GM13976 (cell line): ENCODE measurements at regions not wholly inside any gene's neighbourhood (a gene's known extent, or its start where the extent isn't known, plus 50 kb on each side); places are given as distances from the start of the nearest gene placed in this dataset.

Experiments used
- DNase-seq: peaks from one replicate; pipeline ENCODE4 v3.0.0; 2012; ENCODE audit warnings: low spot score
- in situ Hi-C: fragments of 300-500 bp; cut with MboI; formaldehyde crosslinking; loops from one replicate; pipeline ENCODE4 v1.12.0; 2022; ENCODE audit warnings: low sequenced_read_pairs, mixed read lengths, inconsistent platforms; ENCODE audit not compliant: unreplicated experiment
- TF ChIP-seq, protein P1 (sequence below): IDR thresholded peaks from 2 replicates; pipeline ENCODE4 v1.5.1; 2012; ENCODE audit warnings: borderline replicate concordance, mild to moderate bottlenecking; ENCODE audit not compliant: insufficient read depth; ENCODE audit errors: extremely low read depth, missing control alignments, control extremely low read depth

DNA sequence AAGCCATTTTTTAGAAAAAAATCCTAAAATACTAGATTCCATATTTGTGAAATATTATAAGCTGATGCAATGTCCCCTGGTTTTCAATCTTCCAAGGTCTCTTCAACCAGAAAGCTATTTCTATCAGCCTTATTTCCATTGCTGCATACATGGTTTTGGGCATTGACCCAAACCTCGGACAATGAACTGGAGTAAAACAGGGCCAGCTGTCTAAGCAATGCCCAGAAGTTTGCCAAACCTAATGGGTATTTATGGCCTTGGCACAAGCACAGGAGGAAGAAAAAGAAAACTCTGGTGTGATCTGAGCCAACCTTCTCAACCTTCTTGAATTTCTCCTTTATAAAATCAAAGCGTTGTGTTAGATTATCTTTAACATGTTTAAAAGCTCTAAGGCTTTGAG is 402.3 kb downstream of the DNAJB9 start:
- no peak for DNase-seq
- TF ChIP-seq, protein P1, sequence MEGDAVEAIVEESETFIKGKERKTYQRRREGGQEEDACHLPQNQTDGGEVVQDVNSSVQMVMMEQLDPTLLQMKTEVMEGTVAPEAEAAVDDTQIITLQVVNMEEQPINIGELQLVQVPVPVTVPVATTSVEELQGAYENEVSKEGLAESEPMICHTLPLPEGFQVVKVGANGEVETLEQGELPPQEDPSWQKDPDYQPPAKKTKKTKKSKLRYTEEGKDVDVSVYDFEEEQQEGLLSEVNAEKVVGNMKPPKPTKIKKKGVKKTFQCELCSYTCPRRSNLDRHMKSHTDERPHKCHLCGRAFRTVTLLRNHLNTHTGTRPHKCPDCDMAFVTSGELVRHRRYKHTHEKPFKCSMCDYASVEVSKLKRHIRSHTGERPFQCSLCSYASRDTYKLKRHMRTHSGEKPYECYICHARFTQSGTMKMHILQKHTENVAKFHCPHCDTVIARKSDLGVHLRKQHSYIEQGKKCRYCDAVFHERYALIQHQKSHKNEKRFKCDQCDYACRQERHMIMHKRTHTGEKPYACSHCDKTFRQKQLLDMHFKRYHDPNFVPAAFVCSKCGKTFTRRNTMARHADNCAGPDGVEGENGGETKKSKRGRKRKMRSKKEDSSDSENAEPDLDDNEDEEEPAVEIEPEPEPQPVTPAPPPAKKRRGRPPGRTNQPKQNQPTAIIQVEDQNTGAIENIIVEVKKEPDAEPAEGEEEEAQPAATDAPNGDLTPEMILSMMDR = no peak
- in situ Hi-C loops = no loop called here

DNA sequence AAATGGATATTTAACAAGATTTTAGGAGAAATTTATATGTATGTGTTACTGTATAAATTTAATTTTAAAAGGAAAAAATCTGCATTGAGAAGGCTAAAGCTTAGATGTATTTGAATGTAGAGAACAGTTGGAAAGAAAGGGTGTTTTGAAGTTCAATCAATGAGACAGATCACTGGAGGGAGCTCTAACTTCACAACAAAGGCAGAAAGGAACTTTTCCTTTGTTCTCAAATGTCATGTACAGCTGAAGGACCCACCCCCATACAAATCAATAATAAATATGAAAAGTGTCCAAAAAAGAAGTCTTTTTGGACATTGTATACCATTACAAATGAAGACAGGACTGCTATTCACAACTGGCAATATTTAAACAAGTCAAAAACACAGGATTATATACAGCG is 403.4 kb downstream of the DNAJB9 start:
- TF ChIP-seq, protein P1 = no peak
- no peak for DNase-seq
- in situ Hi-C loops = no loop called here

DNA sequence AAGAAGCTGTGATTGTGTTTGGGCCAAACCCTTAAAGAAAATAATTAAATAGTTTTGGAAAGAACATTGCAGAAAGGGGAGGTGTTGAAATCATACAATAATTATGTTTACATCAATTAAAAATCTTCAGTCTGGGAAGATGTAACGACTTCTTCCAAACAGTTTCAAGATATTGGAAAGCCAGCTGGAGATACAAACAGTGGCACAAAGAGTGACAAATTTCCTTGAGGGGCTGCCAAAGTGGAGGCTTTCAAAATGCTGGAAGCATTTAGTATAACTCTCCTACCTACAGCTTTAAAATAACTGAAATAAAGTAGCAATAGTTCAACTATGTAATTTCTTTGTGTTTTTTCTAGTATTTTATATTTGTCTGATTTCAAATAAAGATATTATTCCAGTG is 405.0 kb downstream of the DNAJB9 start:
- in situ Hi-C loops = no loop called here

DNA sequence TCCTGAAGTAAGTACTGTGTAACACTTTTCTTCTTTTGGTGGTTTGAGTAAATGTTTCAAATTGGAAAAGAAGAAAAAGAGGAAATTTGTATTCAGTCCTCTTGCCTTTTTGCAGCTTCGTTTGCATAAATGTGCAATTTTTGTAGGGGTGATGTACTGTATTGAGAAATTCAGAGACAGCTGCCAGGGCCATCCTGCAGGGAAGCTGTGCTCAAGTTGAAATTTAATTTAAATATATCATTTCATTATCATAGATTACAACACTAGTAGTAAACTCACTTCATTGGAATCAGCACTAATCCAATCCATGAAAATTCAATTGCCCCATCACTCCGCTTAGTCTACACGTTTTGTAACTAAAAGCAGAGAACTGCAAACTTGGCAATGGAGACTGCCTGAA is 415.4 kb downstream of the DNAJB9 start:
- in situ Hi-C loops = no loop called here

More for the DNA sequence above, 405.0 kb downstream of the DNAJB9 start:
- TF ChIP-seq, protein P1 = no peak
- no peak for DNase-seq

DNA sequence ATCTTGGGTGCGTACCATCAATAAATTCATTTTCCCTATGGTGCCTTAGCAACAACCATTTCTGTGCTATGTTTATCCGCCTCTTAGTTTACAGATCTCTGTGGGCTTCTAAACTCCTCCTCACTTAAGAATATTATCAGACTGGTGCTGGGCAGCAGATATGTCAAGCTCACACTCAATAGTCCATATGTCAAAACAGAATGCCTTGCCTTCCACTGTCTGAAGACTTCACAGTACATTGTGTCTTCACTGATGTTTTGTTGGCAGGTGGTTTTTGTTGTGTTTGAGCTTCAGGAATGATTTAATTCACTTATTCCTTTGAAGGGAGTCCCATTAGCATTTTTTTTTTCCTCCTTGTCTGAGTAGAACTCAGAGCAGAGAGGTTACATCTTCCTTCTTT is 419.6 kb downstream of the DNAJB9 start:
- TF ChIP-seq, protein P1 = no peak
- DNase-seq = no peak
- in situ Hi-C loops = no loop called here

More for the DNA sequence above, 415.4 kb downstream of the DNAJB9 start:
- DNase-seq = no peak
- TF ChIP-seq, protein P1 = no peak

DNA sequence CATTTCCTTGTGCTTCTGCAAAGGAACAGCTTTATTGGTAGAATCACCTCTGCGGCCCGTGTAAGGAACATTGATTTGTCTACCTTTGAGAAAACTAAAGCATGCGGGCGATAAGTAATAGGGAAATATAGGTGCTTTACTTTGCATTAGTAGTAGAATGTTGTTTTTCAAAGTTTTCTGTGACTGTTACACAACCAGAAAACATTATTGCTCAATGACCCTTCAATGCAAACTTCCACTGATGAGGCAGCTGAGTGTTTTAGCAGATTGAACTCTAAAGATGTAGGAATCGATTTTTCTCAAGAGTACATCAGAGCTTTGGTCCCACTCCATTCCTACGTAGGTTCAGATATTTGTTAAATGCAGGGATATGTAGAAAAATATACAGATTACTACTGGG is 427.8 kb downstream of the DNAJB9 start:
- DNase-seq = no peak
- in situ Hi-C loops = no loop called here
- TF ChIP-seq, protein P1 = no peak

DNA sequence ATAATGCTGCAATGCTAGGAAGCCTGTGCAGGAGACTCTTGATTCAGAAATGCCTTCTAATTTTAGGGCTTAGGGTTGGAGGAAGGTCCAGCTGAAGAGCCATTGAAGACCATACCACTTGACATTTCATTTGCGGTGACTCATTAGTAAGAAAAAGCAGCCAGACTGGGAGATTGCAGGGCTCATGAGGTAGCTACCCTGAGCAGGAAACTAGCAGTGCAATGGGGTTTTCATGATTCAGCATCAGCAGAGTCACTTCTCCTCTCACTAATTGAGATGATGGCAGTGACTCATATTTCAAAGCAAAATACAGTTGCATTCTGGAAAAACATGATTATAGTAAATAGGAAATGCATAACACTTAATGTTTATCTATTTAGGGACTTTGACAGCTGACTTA is 434.1 kb downstream of the DNAJB9 start:
- no peak for DNase-seq
- TF ChIP-seq, protein P1 = no peak
- in situ Hi-C loops = no loop called here
